Smooth muscle cell (in vitro differentiated cells): ENCODE measurements at regions not wholly inside any gene's neighbourhood (a gene's known extent, or its start where the extent isn't known, plus 50 kb on each side); places are given as distances from the start of the nearest gene placed in this dataset.

Experiments used
- DNase-seq: peaks from one replicate; lab custom pipeline; 2025; ENCODE audit not compliant: unreplicated experiment; lab: John Stamatoyannopoulos, UW
- H2AFZ ChIP-seq: fragments of 200-600 bp; sonication (generic); 2 replicates; pipeline ENCODE4 v1.6.0; 2016; ENCODE audit warnings: antibody characterized with exemption, low read depth, mild to moderate bottlenecking
- H3F3A ChIP-seq: fragments of 200-600 bp; sonication (generic); 2 replicates; pipeline ENCODE4 v1.6.0; 2017; ENCODE audit warnings: antibody characterized with exemption, low read depth
- H3K27ac ChIP-seq: fragments of 200-600 bp; sonication (generic); 2 replicates; pipeline ENCODE4 v1.5.1; 2016; ENCODE audit warnings: low read depth, mild to moderate bottlenecking
- H3K27me3 ChIP-seq: fragments of 200-600 bp; sonication (generic); 2 replicates; pipeline ENCODE4 v1.6.1; 2016; ENCODE audit warnings: low read depth, mild to moderate bottlenecking
- H3K36me3 ChIP-seq: fragments of 200-600 bp; sonication (generic); 2 replicates; pipeline ENCODE4 v1.5.1; 2016; ENCODE audit warnings: low read depth
- H3K4me1 ChIP-seq: fragments of 200-600 bp; sonication (generic); 2 replicates; pipeline ENCODE4 v1.5.1; 2016; ENCODE audit warnings: low read depth
- H3K4me2 ChIP-seq: fragments of 200-600 bp; sonication (generic); 2 replicates; pipeline ENCODE4 v1.6.0; 2016; ENCODE audit warnings: mild to moderate bottlenecking
- H3K4me3 ChIP-seq: fragments of 200-600 bp; sonication (generic); 2 replicates; pipeline ENCODE4 v1.5.1; 2016; ENCODE audit warnings: mild to moderate bottlenecking
- H3K79me2 ChIP-seq: fragments of 200-600 bp; sonication (generic); 2 replicates; pipeline ENCODE4 v1.6.0; 2016; ENCODE audit warnings: low read depth, mild to moderate bottlenecking
- H3K9ac ChIP-seq: fragments of 200-600 bp; sonication (generic); 2 replicates; pipeline ENCODE4 v1.6.0; 2016; ENCODE audit warnings: low read depth
- H3K9me3 ChIP-seq: fragments of 200-600 bp; sonication (generic); replicated peaks from 2 replicates; pipeline ENCODE4 v1.5.1; 2016; ENCODE audit warnings: low read depth
- H4K20me1 ChIP-seq: fragments of 200-600 bp; sonication (generic); 2 replicates; pipeline ENCODE4 v1.6.0; 2016; ENCODE audit warnings: low read depth
- CTCF ChIP-seq: fragments of 200-600 bp; sonication (generic); IDR thresholded peaks from 2 replicates; pipeline ENCODE4 v1.5.1; 2017; ENCODE audit warnings: borderline replicate concordance, mild to moderate bottlenecking, antibody characterized with exemption; ENCODE audit not compliant: insufficient read depth, poor library complexity, severe bottlenecking
- WGBS: methylation state at CpG from one replicate; pipeline ENCODE4 v1.1.7; 2016; ENCODE audit warnings: low lambda C conversion rate; 5-methylcytosine and 5-hydroxymethylcytosine counted together

- WGBS: 97% methylated on average over 5 of the region's 5 CpGs
- Histone ChIP-seq H4K20me1 (no peaks in the 10 kb centered on the region), H3K27ac (no peak overlapping the region), H3K9ac (no peak overlapping the region), H3F3A (no peaks in the 10 kb centered on the region), H3K4me1 (no peaks in the 10 kb centered on the region), H3K79me2 (no peaks in the 10 kb centered on the region), H3K27me3 (no peaks in the 10 kb centered on the region), H3K4me2 (no peak overlapping the region), H3K4me3 (no peak overlapping the region), H2AFZ (no peak overlapping the region), H3K9me3 (no peaks in the 10 kb centered on the region), H3K36me3 (no peaks in the 10 kb centered on the region)
- DNase-seq: no peak
- TF ChIP-seq CTCF: no peak
Observed at GRCh38 chr10:107434854-107435253, 270.3 kb upstream of the SORCS1 start.

- H3K4me2 ChIP-seq: no peak overlapping the region
- H3K4me3 ChIP-seq: no peak overlapping the region
- DNase-seq: no peak
- no peak overlapping the region for H3K9ac ChIP-seq
- H3K9me3 ChIP-seq: no peaks in the 10 kb centered on the region
- no peak overlapping the region for H2AFZ ChIP-seq
- H3K4me1 ChIP-seq: no peaks in the 10 kb centered on the region
- H3K36me3 ChIP-seq: no peaks in the 10 kb centered on the region
- H3K79me2 ChIP-seq: no peaks in the 10 kb centered on the region
- no peak overlapping the region for H3K27ac ChIP-seq
- no peak for TF ChIP-seq CTCF
- 97% methylated on average over 1 of the region's 1 CpG for WGBS
- H3F3A ChIP-seq: no peaks in the 10 kb centered on the region
- no peaks in the 10 kb centered on the region for H3K27me3 ChIP-seq
- H4K20me1 ChIP-seq: no peaks in the 10 kb centered on the region
Observed at GRCh38 chr10:107434201-107434600, 269.7 kb upstream of the SORCS1 start.

GRCh38 chr10:107433605-107434004 lies 269.1 kb upstream of the SORCS1 start:
- Histone ChIP-seq H3K27me3 (no peaks in the 10 kb centered on the region), H3K79me2 (no peaks in the 10 kb centered on the region), H3K9me3 (no peaks in the 10 kb centered on the region), H3K4me1 (no peaks in the 10 kb centered on the region), H3K4me2 (no peak overlapping the region), H3F3A (no peaks in the 10 kb centered on the region), H3K9ac (no peak overlapping the region), H3K27ac (no peak overlapping the region), H3K36me3 (no peaks in the 10 kb centered on the region), H3K4me3 (no peak overlapping the region), H4K20me1 (no peaks in the 10 kb centered on the region), H2AFZ (no peak overlapping the region)
- TF ChIP-seq CTCF: no peak
- WGBS: 81% methylated on average over 3 of the region's 3 CpGs
- DNase-seq: no peak

GRCh38 chr10:107430446-107430845 lies 265.9 kb upstream of the SORCS1 start:
- Histone ChIP-seq H2AFZ (no peak overlapping the region), H4K20me1 (no peaks in the 10 kb centered on the region), H3K4me2 (no peak overlapping the region), H3K4me3 (no peak overlapping the region), H3K4me1 (no peaks in the 10 kb centered on the region), H3K36me3 (no peaks in the 10 kb centered on the region), H3K27ac (no peak overlapping the region), H3K9ac (no peak overlapping the region), H3F3A (no peaks in the 10 kb centered on the region), H3K9me3 (no peaks in the 10 kb centered on the region), H3K27me3 (no peaks in the 10 kb centered on the region), H3K79me2 (no peaks in the 10 kb centered on the region)
- DNase-seq: no peak
- 92% methylated on average over 6 of the region's 6 CpGs for WGBS
- no peak for TF ChIP-seq CTCF
